H1 (cell line): ENCODE measurements at regions not wholly inside any gene's neighbourhood (a gene's known extent, or its start where the extent isn't known, plus 50 kb on each side); places are given as distances from the start of the nearest gene placed in this dataset.
"Not testable (repeated sequence)": the region's sequence is repeated elsewhere in the genome, so short reads cannot be mapped to it uniquely, and the experiment has no call there.

ENCODE experiments used
- CTCF ChIA-PET: fragments of 300-600 bp; sonication (Branson Sonifier 250); formaldehyde crosslinking; loops from one replicate; lab custom pipeline; 2021; ENCODE audit not compliant: partially characterized antibody; lab: Charles Lee
- POLR2A ChIA-PET: fragments of 300-600 bp; sonication (Branson Sonifier 250); formaldehyde crosslinking; loops from one replicate; lab custom pipeline; 2021; ENCODE audit warnings: inconsistent platforms; ENCODE audit not compliant: partially characterized antibody; lab: Charles Lee
- DNase-seq, 2 experiments: peaks; one replicate each; pipeline versions ENCODE4 v3.0.0 to v3.0.0-alpha.2; 2010 to 2022; ENCODE audit warnings: low spot score in 2 of 2, low read depth in 1 of 2, mixed read lengths in 1 of 2
- FAIRE-seq: peaks from 2 replicates; lab custom pipeline; 2011; peaks lifted over from hg19 to GRCh38; lab: Jason Lieb, UNC
- H2AFZ ChIP-seq: 2 replicates; pipeline ENCODE4 v1.8.1; 2012; ENCODE audit warnings: low read length, inconsistent platforms
- H2AK5ac ChIP-seq: 2 replicates; pipeline ENCODE4 v1.6.1; 2013; ENCODE audit warnings: low read depth, low read length
- H2BK120ac ChIP-seq: replicated peaks from 2 replicates; pipeline ENCODE3; 2013; ENCODE audit warnings: low read depth, low read length, inconsistent platforms
- H2BK12ac ChIP-seq: 2 replicates; pipeline ENCODE4 v1.6.1; 2013; ENCODE audit warnings: low read depth, low read length
- H2BK15ac ChIP-seq: 2 replicates; pipeline ENCODE4 v1.6.1; 2013; ENCODE audit warnings: low read length
- H2BK20ac ChIP-seq: 2 replicates; pipeline ENCODE4 v1.6.1; 2013; ENCODE audit warnings: low read length
- H2BK5ac ChIP-seq: 2 replicates; pipeline ENCODE4 v1.6.1; 2013; ENCODE audit warnings: low read depth, low read length
- H3K14ac ChIP-seq: 2 replicates; pipeline ENCODE4 v1.6.1; 2013; ENCODE audit warnings: inconsistent platforms; ENCODE audit not compliant: insufficient read length
- H3K18ac ChIP-seq: 2 replicates; pipeline ENCODE4 v1.6.1; 2013; ENCODE audit warnings: low read length; ENCODE audit errors: extremely low read depth
- H3K23ac ChIP-seq: 2 replicates; pipeline ENCODE4 v1.6.1; 2013; ENCODE audit warnings: inconsistent platforms; ENCODE audit not compliant: insufficient read length
- H3K23me2 ChIP-seq: 2 replicates; pipeline ENCODE4 v1.6.1; 2013; ENCODE audit warnings: low read depth, low read length
- H3K27ac ChIP-seq: 2 replicates; pipeline ENCODE4 v1.6.1; 2011; ENCODE audit warnings: low read depth, low read length, inconsistent platforms
- H3K27me3 ChIP-seq, 4 experiments: replicated peaks in 1 of 4; 1 replicate in 1 of 4; 2 replicates in 3 of 4; pipeline versions ENCODE4 v1.6.1 to v1.8.1; 2011 to 2013; ENCODE audit warnings: low read length in 3 of 4, mild to moderate bottlenecking in 3 of 4, inconsistent platforms in 2 of 4, mixed read lengths in 2 of 4, moderate library complexity in 1 of 4; ENCODE audit not compliant: control insufficient read depth in 3 of 4, insufficient read depth in 3 of 4; ENCODE audit errors: extremely low read depth in 1 of 4
- H3K36me3 ChIP-seq, 4 experiments: 2 replicates each; pipeline versions ENCODE4 v1.6.1 to v1.8.1; 2011 to 2013; ENCODE audit warnings: mild to moderate bottlenecking in 4 of 4, low read length in 3 of 4, moderate library complexity in 2 of 4, control low read depth in 1 of 4, inconsistent platforms in 1 of 4; ENCODE audit not compliant: insufficient read depth in 4 of 4, control insufficient read depth in 2 of 4
- H3K4ac ChIP-seq: replicated peaks from 2 replicates; pipeline ENCODE3; 2013; ENCODE audit warnings: low read length, low read depth, mixed read lengths, inconsistent platforms; ENCODE audit not compliant: insufficient read length
- H3K4me1 ChIP-seq, 4 experiments: replicated peaks in 1 of 4; 1 replicate in 1 of 4; 2 replicates in 3 of 4; pipeline versions ENCODE4 v1.6.1 to v1.8.1; 2011 to 2013; ENCODE audit warnings: low read length in 3 of 4, inconsistent platforms in 2 of 4, mixed read lengths in 1 of 4; ENCODE audit not compliant: insufficient read depth in 4 of 4, control insufficient read depth in 3 of 4
- H3K4me2 ChIP-seq, 2 experiments: 2 replicates each; pipeline versions ENCODE4 v1.6.1 to v1.8.1; 2011 to 2013; ENCODE audit warnings: low read depth in 2 of 2, low read length in 2 of 2, control low read depth in 1 of 2, inconsistent platforms in 1 of 2, mild to moderate bottlenecking in 1 of 2; ENCODE audit not compliant: insufficient read depth in 1 of 2
- H3K4me3 ChIP-seq, 4 experiments: fragments of 200-600, 300-600 bp in 1 of 4; sonication (generic), shearing (Covaris generic), sonication (Bioruptor Twin) in 1 of 4; 2 replicates each; pipeline versions ENCODE4 v1.5.1 to v1.8.1; 2011 to 2016; ENCODE audit warnings: low read length in 4 of 4, low read depth in 3 of 4, control low read depth in 2 of 4, inconsistent platforms in 2 of 4, mild to moderate bottlenecking in 2 of 4, mixed read lengths in 1 of 4, moderate library complexity in 1 of 4; ENCODE audit not compliant: insufficient read depth in 2 of 4; ENCODE audit errors: extremely low read depth in 1 of 4
- H3K56ac ChIP-seq: replicated peaks from 2 replicates; pipeline ENCODE3; 2013; ENCODE audit warnings: low read depth, mild to moderate bottlenecking, mixed read lengths, low read length, inconsistent platforms; ENCODE audit not compliant: insufficient read length
- H3K79me1 ChIP-seq: 2 replicates; pipeline ENCODE4 v1.6.1; 2013; ENCODE audit warnings: low read depth, low read length, control low read depth
- H3K79me2 ChIP-seq, 2 experiments: 2 replicates each; pipeline versions ENCODE4 v1.6.1 to v1.8.1; 2012 to 2013; ENCODE audit warnings: low read length in 2 of 2, mild to moderate bottlenecking in 2 of 2, inconsistent platforms in 1 of 2; ENCODE audit not compliant: insufficient read depth in 2 of 2, control insufficient read depth in 1 of 2
- H3K9ac ChIP-seq, 4 experiments: replicated peaks in 1 of 4; 1 replicate in 1 of 4; 2 replicates in 3 of 4; pipeline versions ENCODE4 v1.6.1 to v1.8.1; 2011 to 2013; ENCODE audit warnings: low read depth in 3 of 4, low read length in 3 of 4, control low read depth in 2 of 4, mild to moderate bottlenecking in 2 of 4, moderate library complexity in 2 of 4, inconsistent platforms in 1 of 4; ENCODE audit errors: extremely low read depth in 1 of 4
- H3K9me3 ChIP-seq, 2 experiments: 2 replicates each; pipeline versions ENCODE4 v1.6.1 to v1.8.1; 2012 to 2013; ENCODE audit warnings: mild to moderate bottlenecking in 2 of 2, moderate library complexity in 2 of 2, control low read depth in 1 of 2, inconsistent platforms in 1 of 2, low read depth in 1 of 2, low read length in 1 of 2, mixed read lengths in 1 of 2; ENCODE audit not compliant: insufficient read depth in 2 of 2
- H4K20me1 ChIP-seq, 2 experiments: replicated peaks in 1 of 2; 2 replicates each; pipeline versions ENCODE3 to v1.8.1; 2011 to 2013; ENCODE audit warnings: inconsistent platforms in 2 of 2, low read length in 2 of 2, mild to moderate bottlenecking in 1 of 2; ENCODE audit not compliant: insufficient read depth in 2 of 2, control insufficient read depth in 1 of 2
- H4K5ac ChIP-seq: 2 replicates; pipeline ENCODE4 v1.6.1; 2013; ENCODE audit warnings: low read length, low read depth, mixed read lengths, inconsistent platforms; ENCODE audit not compliant: insufficient read length
- H4K8ac ChIP-seq: 2 replicates; pipeline ENCODE4 v1.8.0; 2013; ENCODE audit warnings: mild to moderate bottlenecking, moderate library complexity, low read length, inconsistent platforms; ENCODE audit not compliant: insufficient read depth; ENCODE audit errors: extremely low read depth
- H4K91ac ChIP-seq: replicated peaks from 2 replicates; pipeline ENCODE3; 2013; ENCODE audit warnings: low read length, mixed read lengths, inconsistent platforms; ENCODE audit not compliant: insufficient read length
- WGBS, 2 experiments: shearing (Covaris generic) in 1 of 2; methylation state at CpG; one replicate each; pipeline versions ENCODE4 v1.1.6 to v1.1.7; 2013 to 2015; ENCODE audit warnings: low lambda C conversion rate in 2 of 2, mixed read lengths in 2 of 2, inconsistent platforms in 1 of 2, low coverage in 1 of 2, missing lambda C conversion rate in 1 of 2; ENCODE audit not compliant: insufficient replicate concordance in 2 of 2, insufficient coverage in 1 of 2, insufficient read length in 1 of 2; ENCODE audit errors: extremely low coverage in 1 of 2, missing lambda C conversion rate in 1 of 2; 5-methylcytosine and 5-hydroxymethylcytosine counted together

DNA sequence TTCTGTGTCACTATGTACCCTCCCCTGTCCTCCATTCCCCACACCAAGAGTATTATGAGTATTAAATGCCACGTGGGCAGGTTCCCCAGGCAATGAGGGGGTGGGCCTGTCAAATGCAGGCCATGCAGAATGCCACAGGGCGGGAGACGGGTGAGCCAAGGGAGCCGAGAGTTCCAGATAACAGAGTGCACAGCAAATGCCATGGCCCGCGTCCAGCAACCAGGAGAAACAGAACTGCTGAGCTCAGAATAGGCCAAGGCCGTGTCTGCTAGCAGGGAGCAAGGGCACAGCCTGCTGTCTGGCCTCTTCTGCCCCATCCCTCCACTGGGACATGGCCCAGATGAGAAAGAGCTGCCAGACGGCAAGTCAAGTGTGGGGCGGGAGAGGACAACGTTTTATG is 64.4 kb upstream of the PLGLB2 start:
- not testable (repeated sequence) for FAIRE-seq

DNA sequence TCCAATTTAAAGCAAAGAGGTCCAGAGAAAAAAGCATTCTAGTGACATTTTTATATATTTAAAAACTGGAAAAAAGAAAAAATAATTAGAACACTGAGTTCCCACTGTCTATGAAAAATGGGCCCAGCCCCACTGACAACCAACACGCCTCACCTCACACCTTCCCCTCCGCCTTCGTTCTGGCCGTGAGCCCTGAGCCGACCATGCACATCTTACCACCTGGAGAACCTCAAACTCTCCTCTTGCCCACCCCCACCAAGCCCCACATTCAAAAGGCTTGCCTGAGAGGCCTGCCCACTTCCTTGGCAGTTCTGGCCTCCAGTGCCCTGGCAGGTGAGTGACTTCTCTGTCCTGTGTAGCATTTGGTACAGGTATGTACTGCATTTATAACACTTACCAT is 63.9 kb upstream of the PLGLB2 start:
- not testable (repeated sequence) for DNase-seq, H3K56ac ChIP-seq, H3K9ac ChIP-seq

More for the DNA sequence above, 64.4 kb upstream of the PLGLB2 start:
- H2BK15ac ChIP-seq, POLR2A ChIA-PET, H4K20me1 ChIP-seq, H3K36me3 ChIP-seq, H4K8ac ChIP-seq, H3K56ac ChIP-seq, H4K5ac ChIP-seq, H2AK5ac ChIP-seq, H2AFZ ChIP-seq, H2BK120ac ChIP-seq, H2BK20ac ChIP-seq, H4K91ac ChIP-seq, H2BK5ac ChIP-seq, H3K14ac ChIP-seq, H3K79me1 ChIP-seq, H3K18ac ChIP-seq, H3K23ac ChIP-seq, H2BK12ac ChIP-seq, H3K27ac ChIP-seq, DNase-seq, H3K9ac ChIP-seq, H3K23me2 ChIP-seq, H3K4me3 ChIP-seq, H3K4me2 ChIP-seq, H3K27me3 ChIP-seq, H3K4me1 ChIP-seq, H3K9me3 ChIP-seq, H3K79me2 ChIP-seq, H3K4ac ChIP-seq, CTCF ChIA-PET: not testable (repeated sequence)
- 95% methylated on average over 8 of the region's 10 CpGs; no CpG with 5 or more reads in 1 of the 2 experiments for WGBS, 2 experiments

More for the DNA sequence above, 63.9 kb upstream of the PLGLB2 start:
- CTCF ChIA-PET, H3K9me3 ChIP-seq, H3K18ac ChIP-seq, H3K36me3 ChIP-seq, H3K4ac ChIP-seq, H3K27me3 ChIP-seq, H2BK15ac ChIP-seq, H2AK5ac ChIP-seq, H3K14ac ChIP-seq, H2BK20ac ChIP-seq, H4K91ac ChIP-seq, H3K4me3 ChIP-seq, H2BK12ac ChIP-seq, H2AFZ ChIP-seq, H3K79me2 ChIP-seq, H3K27ac ChIP-seq, H2BK5ac ChIP-seq, H4K8ac ChIP-seq, H3K23ac ChIP-seq, FAIRE-seq, H3K4me2 ChIP-seq, H2BK120ac ChIP-seq, H3K79me1 ChIP-seq, H3K23me2 ChIP-seq, POLR2A ChIA-PET, H3K4me1 ChIP-seq, H4K5ac ChIP-seq, H4K20me1 ChIP-seq: not testable (repeated sequence)
- WGBS, 2 experiments: 97% methylated on average over 5 of the region's 5 CpGs; no CpG with 5 or more reads in 1 of the 2 experiments
